Caki2 (cell line): ENCODE measurements at regions not wholly inside any gene's neighbourhood (a gene's known extent, or its start where the extent isn't known, plus 50 kb on each side); places are given as distances from the start of the nearest gene placed in this dataset.
"Not testable (repeated sequence)": the region's sequence is repeated elsewhere in the genome, so short reads cannot be mapped to it uniquely, and the experiment has no call there.

Experiments used
- DNase-seq: peaks from one replicate; pipeline ENCODE4 v3.0.0-alpha.2; 2015; ENCODE audit warnings: low read depth
- in situ Hi-C: cut with HindIII; loops from 2 replicates; pipeline ENCODE4 v1.10.0; 2016; ENCODE audit warnings: low sequenced_read_pairs, low pct_unique_long_range_greater_than_20kb, mixed read lengths

GRCh38 chr5:164234321-164234720, 728.9 kb downstream of the MAT2B start:
- in situ Hi-C loops = no loop called here
- DNase-seq = no peak

GRCh38 chr5:164235300-164235891, 730.0 kb downstream of the MAT2B start:
- in situ Hi-C loops = no loop called here
- peak; percentile 20 for DNase-seq

GRCh38 chr5:164237486-164237885, 732.1 kb downstream of the MAT2B start:
- in situ Hi-C loops = no loop called here
- no peak for DNase-seq

GRCh38 chr5:164251781-164252180, 746.4 kb downstream of the MAT2B start:
- DNase-seq, in situ Hi-C loops: not testable (repeated sequence)

GRCh38 chr5:164253764-164254163, 748.3 kb downstream of the MAT2B start:
- no peak for DNase-seq
- in situ Hi-C loops = no loop called here

GRCh38 chr5:164255598-164256213, 750.3 kb downstream of the MAT2B start:
- no peak for DNase-seq
- in situ Hi-C loops = no loop called here

- in situ Hi-C loops = no loop called here
- no peak for DNase-seq
Measured at GRCh38 chr5:164256351-164256750, 750.9 kb downstream of the MAT2B start.

GRCh38 chr5:164256954-164257353, 751.5 kb downstream of the MAT2B start:
- no peak for DNase-seq
- in situ Hi-C loops = no loop called here

- no peak for DNase-seq
- in situ Hi-C loops = no loop called here
Measured at GRCh38 chr5:164265566-164265965, 760.1 kb downstream of the MAT2B start.

- in situ Hi-C loops = no loop called here
- DNase-seq = no peak
Measured at GRCh38 chr5:164266571-164266970, 761.2 kb downstream of the MAT2B start.

GRCh38 chr5:164277720-164278119, 772.3 kb downstream of the MAT2B start:
- in situ Hi-C loops = no loop called here
- DNase-seq = no peak

- in situ Hi-C loops = no loop called here
- DNase-seq = no peak
Measured at GRCh38 chr5:164289526-164289925, 784.1 kb downstream of the MAT2B start.

- in situ Hi-C loops = no loop called here
- DNase-seq = no peak
Measured at GRCh38 chr5:164296603-164297080, 791.2 kb downstream of the MAT2B start.

- no peak for DNase-seq
- in situ Hi-C loops = no loop called here
Measured at GRCh38 chr5:164298165-164298564, 792.7 kb downstream of the MAT2B start.

GRCh38 chr5:164300295-164300694, 794.9 kb downstream of the MAT2B start:
- no peak for DNase-seq
- in situ Hi-C loops = no loop called here

- in situ Hi-C loops = no loop called here
Measured at GRCh38 chr5:164301136-164301535, 795.7 kb downstream of the MAT2B start.

GRCh38 chr5:164301708-164302107, 796.3 kb downstream of the MAT2B start:
- no peak for DNase-seq
- in situ Hi-C loops = no loop called here

More at GRCh38 chr5:164301136-164301535, 795.7 kb downstream of the MAT2B start:
- DNase-seq = no peak

- in situ Hi-C loops = no loop called here
- DNase-seq = no peak
Measured at GRCh38 chr5:164302533-164303235, 797.3 kb downstream of the MAT2B start.

GRCh38 chr5:164303646-164304215, 798.3 kb downstream of the MAT2B start:
- no peak for DNase-seq
- in situ Hi-C loops = no loop called here
